Kidney (tissue), 13 donors: ENCODE measurements at regions not wholly inside any gene's neighbourhood (a gene's known extent, or its start where the extent isn't known, plus 50 kb on each side); places are given as distances from the start of the nearest gene placed in this dataset.

Experiments used
- DNase-seq, 5 donors: peaks; one replicate each; pipeline ENCODE4 v3.0.0-alpha.2; 2013 to 2020
- FAIRE-seq: peaks from 2 replicates; lab custom pipeline; 2012; peaks lifted over from hg19 to GRCh38; lab: Jason Lieb, UNC
- H3K27ac ChIP-seq, 2 donors: one replicate each; pipeline ENCODE4 v1.7.0; 2013; ENCODE audit warnings: low read depth in 2 of 2, low read length in 2 of 2, inconsistent platforms in 1 of 2
- H3K27me3 ChIP-seq: one replicate; pipeline ENCODE4 v1.7.1; 2013; ENCODE audit warnings: low read length, inconsistent platforms; ENCODE audit not compliant: control insufficient read depth, insufficient read depth
- H3K36me3 ChIP-seq, 3 donors: one replicate each; pipeline versions ENCODE4 v1.7.0 to v1.7.1; 2013; ENCODE audit warnings: low read length in 3 of 3, control low read depth in 1 of 3, inconsistent platforms in 1 of 3; ENCODE audit not compliant: insufficient read depth in 3 of 3, control insufficient read depth in 2 of 3
- H3K4me1 ChIP-seq, 3 donors: one replicate each; pipeline versions ENCODE4 v1.7.0 to v1.7.1; 2013; ENCODE audit warnings: low read length in 3 of 3, inconsistent platforms in 1 of 3, low read depth in 1 of 3; ENCODE audit not compliant: control insufficient read depth in 2 of 3, insufficient read depth in 2 of 3
- H3K4me3 ChIP-seq, 3 donors: one replicate each; pipeline versions ENCODE4 v1.7.0 to v1.8.1; 2013; ENCODE audit warnings: low read length in 3 of 3, control low read depth in 1 of 3, inconsistent platforms in 1 of 3
- H3K9ac ChIP-seq, 3 donors: one replicate each; pipeline versions ENCODE4 v1.7.0 to v1.7.1; 2013; ENCODE audit warnings: low read length in 3 of 3, control low read depth in 1 of 3, inconsistent platforms in 1 of 3
- H3K9me3 ChIP-seq, 3 donors: one replicate each; pipeline versions ENCODE4 v1.7.0 to v1.7.1; 2013; ENCODE audit warnings: low read length in 3 of 3, control low read depth in 1 of 3, inconsistent platforms in 1 of 3; ENCODE audit not compliant: control insufficient read depth in 2 of 3, insufficient read depth in 1 of 3
- intact Hi-C: fragments of 100-400 bp; cut with DNase I; formaldehyde crosslinking; loops from one replicate; pipeline ENCODE4 v1.11.1; 2022
- TF ChIP-seq, protein P1 (sequence below): IDR thresholded peaks from 3 replicates; pipeline ENCODE4 v1.5.1; 2012; ENCODE audit warnings: mild to moderate bottlenecking, moderate library complexity, borderline replicate concordance; ENCODE audit not compliant: insufficient read depth; ENCODE audit errors: extremely low read depth
- donor health status: control.
- donor health status: control.
- donor health status: control.
- donor health status: control.
- donor health status: control.
- donor health status: DM: yes; HTN: yes; CAD: no.
- donor health status: Normal renal cell carcinoma (clear cell type).

DNA sequence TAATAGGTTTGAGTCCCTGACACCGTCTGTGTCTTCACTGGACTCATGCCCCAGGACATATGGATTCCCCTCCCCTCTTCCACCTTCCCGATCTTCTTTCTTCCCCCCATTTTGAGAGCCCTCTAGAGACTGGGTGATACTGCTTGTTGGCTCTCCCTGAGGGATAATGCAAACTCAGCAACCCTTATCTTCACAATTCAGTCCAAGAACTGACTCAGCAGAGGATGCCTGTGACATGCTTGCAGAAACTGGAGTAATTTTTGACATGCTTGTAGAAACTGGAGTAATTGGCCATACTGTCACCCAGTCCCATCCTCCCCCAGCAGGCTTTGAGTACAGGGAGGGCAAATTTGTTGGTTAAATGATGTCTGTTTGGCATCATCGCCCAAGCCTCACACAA lies 127.6 kb upstream of the CTTNBP2NL start:
- Histone ChIP-seq H3K9ac (no peak overlapping the region), H3K4me3 (no peak overlapping the region), H3K27ac (no peak overlapping the region), H3K4me1 (no peaks in the 10 kb centered on the region), H3K9me3 (no peaks in the 10 kb centered on the region), H3K36me3 (no peaks in the 10 kb centered on the region), H3K27me3 (no peaks in the 10 kb centered on the region)
- intact Hi-C loops: no loop called here
- TF ChIP-seq, protein P1, sequence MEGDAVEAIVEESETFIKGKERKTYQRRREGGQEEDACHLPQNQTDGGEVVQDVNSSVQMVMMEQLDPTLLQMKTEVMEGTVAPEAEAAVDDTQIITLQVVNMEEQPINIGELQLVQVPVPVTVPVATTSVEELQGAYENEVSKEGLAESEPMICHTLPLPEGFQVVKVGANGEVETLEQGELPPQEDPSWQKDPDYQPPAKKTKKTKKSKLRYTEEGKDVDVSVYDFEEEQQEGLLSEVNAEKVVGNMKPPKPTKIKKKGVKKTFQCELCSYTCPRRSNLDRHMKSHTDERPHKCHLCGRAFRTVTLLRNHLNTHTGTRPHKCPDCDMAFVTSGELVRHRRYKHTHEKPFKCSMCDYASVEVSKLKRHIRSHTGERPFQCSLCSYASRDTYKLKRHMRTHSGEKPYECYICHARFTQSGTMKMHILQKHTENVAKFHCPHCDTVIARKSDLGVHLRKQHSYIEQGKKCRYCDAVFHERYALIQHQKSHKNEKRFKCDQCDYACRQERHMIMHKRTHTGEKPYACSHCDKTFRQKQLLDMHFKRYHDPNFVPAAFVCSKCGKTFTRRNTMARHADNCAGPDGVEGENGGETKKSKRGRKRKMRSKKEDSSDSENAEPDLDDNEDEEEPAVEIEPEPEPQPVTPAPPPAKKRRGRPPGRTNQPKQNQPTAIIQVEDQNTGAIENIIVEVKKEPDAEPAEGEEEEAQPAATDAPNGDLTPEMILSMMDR: no peak
- FAIRE-seq: no peak
- DNase-seq: no peak

GRCh38 chr1:112271270-112271669 lies 124.7 kb upstream of the CTTNBP2NL start:
- intact Hi-C loops: no loop called here
- Histone ChIP-seq H3K9me3 (no peaks in the 10 kb centered on the region), H3K27me3 (no peaks in the 10 kb centered on the region), H3K27ac (no peak overlapping the region), H3K4me3 (no peak overlapping the region), H3K36me3 (no peaks in the 10 kb centered on the region), H3K4me1 (no peaks in the 10 kb centered on the region), H3K9ac (no peak overlapping the region)
- no peak for FAIRE-seq
- TF ChIP-seq, protein P1: no peak
- no peak for DNase-seq

DNA sequence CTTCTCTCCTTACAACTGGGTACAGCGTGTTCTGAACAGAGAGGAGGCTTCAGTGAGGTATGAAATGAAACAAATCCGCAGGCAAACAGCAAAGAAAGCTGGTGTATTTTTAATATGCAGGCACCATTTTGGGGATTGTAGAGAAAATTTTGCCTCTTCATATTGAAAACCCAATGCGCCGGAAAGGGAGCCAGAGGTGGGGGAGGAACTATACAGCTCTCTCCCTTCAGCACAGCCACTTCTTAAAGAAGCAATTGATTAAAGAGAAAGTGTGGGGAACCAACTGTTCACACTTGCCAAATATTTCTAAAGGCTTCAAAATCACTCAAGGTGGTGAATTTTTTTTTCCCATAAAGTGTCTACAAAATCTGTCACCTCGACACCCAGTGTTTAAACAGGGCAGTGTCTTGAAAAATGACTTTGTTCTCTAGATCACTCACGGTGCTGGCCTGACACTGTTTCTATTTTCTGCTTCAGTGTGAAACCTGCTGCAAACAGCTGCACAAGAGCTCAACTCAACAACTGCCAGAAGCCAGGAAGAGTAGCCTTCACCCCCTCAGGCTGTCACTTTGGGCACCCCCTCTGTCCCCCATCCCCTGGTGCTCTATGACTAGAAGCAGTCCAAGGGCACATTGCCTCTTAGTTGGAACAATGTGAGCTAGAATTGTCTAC lies 123.8 kb upstream of the CTTNBP2NL start:
- no peak overlapping the region for H3K27ac ChIP-seq
- FAIRE-seq: no peak

More for the DNA sequence above, 123.8 kb upstream of the CTTNBP2NL start:
- no peaks in the 10 kb centered on the region for H3K36me3 ChIP-seq
- H3K9ac ChIP-seq: no peak overlapping the region
- TF ChIP-seq, protein P1: no peak
- no peak overlapping the region for H3K4me3 ChIP-seq
- no peaks in the 10 kb centered on the region for H3K27me3 ChIP-seq
- no peaks in the 10 kb centered on the region for H3K9me3 ChIP-seq
- DNase-seq: no peak
- intact Hi-C loops: no loop called here
- H3K4me1 ChIP-seq: no peaks in the 10 kb centered on the region
